HepG2 (cell line): ENCODE measurements at regions not wholly inside any gene's neighbourhood (a gene's known extent, or its start where the extent isn't known, plus 50 kb on each side); places are given as distances from the start of the nearest gene placed in this dataset.
A peak's percentile ranks its signal among the peaks of the same experiment; 100 is the strongest.

Experiments used
- ATAC-seq: fragments of 200-7000 bp; cut with Tn5 transposase; 3 replicates; pipeline ENCODE4 v1.9.1; 2020; ENCODE audit warnings: mild to moderate bottlenecking, moderate library complexity
- BruUV-seq: library from RNA; stranded (reverse); fragments of 400-500 nt; replicated peaks from 2 replicates; lab custom pipeline; 2021; lab: Mats Ljungman, UMichigan
- CTCF ChIA-PET: fragments of 300-600 bp; formaldehyde crosslinking; extraction: SDS; loops from one replicate; lab custom pipeline; 2021; ENCODE audit warnings: low total read pairs, inconsistent platforms, low intra/inter-chr PET ratio; lab: Yijun Ruan, JAX
- POLR2A ChIA-PET: fragments of 350-600 bp; sonication (Branson Sonifier 250); formaldehyde crosslinking; loops from one replicate; lab custom pipeline; 2020; ENCODE audit warnings: antibody characterized with exemption, inconsistent platforms; lab: Yijun Ruan, JAX
- DNase-seq: peaks from one replicate; pipeline ENCODE4 v3.0.0-alpha.2; 2015; ENCODE audit warnings: low spot score
- FAIRE-seq: peaks from 3 replicates; lab custom pipeline; 2011; peaks lifted over from hg19 to GRCh38; lab: Jason Lieb, UNC
- H2AFZ ChIP-seq: one replicate; pipeline ENCODE4 v1.6.1; 2011; ENCODE audit warnings: low read length, inconsistent platforms
- H3K27ac ChIP-seq: fragments of 300-600 bp; 3 replicates; pipeline ENCODE4 v1.8.0; 2011; ENCODE audit warnings: mixed run types, mild to moderate bottlenecking, mixed read lengths, low read length, inconsistent platforms; ENCODE audit not compliant: insufficient read depth; ENCODE audit errors: extremely low read length
- H3K27me3 ChIP-seq, 2 experiments: fragments of 200-600 bp in 1 of 2; 2 replicates in 1 of 2; 3 replicates in 1 of 2; pipeline versions ENCODE4 v1.6.0 to v1.8.0; 2011; ENCODE audit warnings: low read length in 2 of 2, mild to moderate bottlenecking in 2 of 2, moderate library complexity in 2 of 2, inconsistent platforms in 1 of 2; ENCODE audit not compliant: insufficient read depth in 2 of 2, control insufficient read depth in 1 of 2
- H3K36me3 ChIP-seq, 2 experiments: fragments of 200-600 bp in 1 of 2; replicated peaks in 1 of 2; 2 replicates in 1 of 2; 3 replicates in 1 of 2; pipeline versions ENCODE4 v1.5.1 to v1.8.0; 2011; ENCODE audit warnings: low read length in 2 of 2, inconsistent platforms in 1 of 2; ENCODE audit not compliant: insufficient read depth in 2 of 2, control insufficient read depth in 1 of 2
- H3K4me1 ChIP-seq: 2 replicates; pipeline ENCODE4 v1.5.1; 2012; ENCODE audit warnings: low read length, inconsistent platforms; ENCODE audit not compliant: insufficient read depth
- H3K4me2 ChIP-seq: 2 replicates; pipeline ENCODE4 v1.6.0; 2011; ENCODE audit warnings: low read depth, low read length, inconsistent platforms
- H3K4me3 ChIP-seq, 3 experiments: fragments of 200-600 bp in 1 of 3; sonication (generic), shearing (Covaris generic) in 1 of 3; replicated peaks in 1 of 3; 2 replicates each; pipeline ENCODE4 v1.5.1; 2011 to 2016; ENCODE audit warnings: low read length in 3 of 3, inconsistent platforms in 2 of 3, low read depth in 2 of 3, mild to moderate bottlenecking in 2 of 3, control low read depth in 1 of 3, mixed read lengths in 1 of 3; ENCODE audit not compliant: insufficient read depth in 1 of 3
- H3K79me2 ChIP-seq: one replicate; pipeline ENCODE4 v1.6.1; 2011; ENCODE audit warnings: low read length, inconsistent platforms; ENCODE audit not compliant: insufficient read depth
- H3K9ac ChIP-seq: 2 replicates; pipeline ENCODE4 v1.6.0; 2011; ENCODE audit warnings: mild to moderate bottlenecking, low read depth, low read length, inconsistent platforms; ENCODE audit not compliant: insufficient read depth
- H3K9me3 ChIP-seq: 2 replicates; pipeline ENCODE4 v1.5.1; 2012; ENCODE audit warnings: mild to moderate bottlenecking, low read length
- H4K20me1 ChIP-seq: 2 replicates; pipeline ENCODE4 v1.6.0; 2011; ENCODE audit warnings: inconsistent platforms, mild to moderate bottlenecking, low read length, moderate library complexity; ENCODE audit not compliant: insufficient read depth
- ARHGAP35 ChIP-seq: sonication (generic); formaldehyde crosslinking; IDR thresholded peaks from 2 replicates; pipeline ENCODE4 v1.9.0; 2022; ENCODE audit warnings: mild to moderate bottlenecking, inconsistent platforms, moderate library complexity, missing genetic modification reagents, borderline replicate concordance
- DMAP1 ChIP-seq: IDR thresholded peaks from 2 replicates; pipeline ENCODE4 v1.6.1; 2016
- GFI1 ChIP-seq: sonication (generic); formaldehyde crosslinking; IDR thresholded peaks from 2 replicates; pipeline ENCODE4 v1.5.0; 2020; ENCODE audit warnings: missing genetic modification reagents, mild to moderate bottlenecking, borderline replicate concordance
- KDM3A ChIP-seq: IDR thresholded peaks from 2 replicates; pipeline ENCODE4 v1.6.1; 2018; ENCODE audit warnings: low read depth, missing compliant biosample characterization
- NFE2L1 ChIP-seq: sonication (generic); formaldehyde crosslinking; IDR thresholded peaks from 2 replicates; pipeline ENCODE4 v1.4.0; 2020; ENCODE audit warnings: missing genetic modification reagents, mild to moderate bottlenecking, borderline replicate concordance
- RARG ChIP-seq: sonication (generic); formaldehyde crosslinking; IDR thresholded peaks from 2 replicates; pipeline ENCODE4 v1.4.0; 2020; ENCODE audit warnings: low read depth, mild to moderate bottlenecking, missing genetic modification reagents
- SMAD1 ChIP-seq: sonication (generic); formaldehyde crosslinking; IDR thresholded peaks from 2 replicates; pipeline ENCODE4 v1.4.0; 2020; ENCODE audit warnings: missing genetic modification reagents, low read depth, mild to moderate bottlenecking, borderline replicate concordance
- YY1 ChIP-seq: IDR thresholded peaks from 2 replicates; pipeline ENCODE4 v1.6.1; 2011; ENCODE audit warnings: low read length, low read depth, moderate library complexity, mild to moderate bottlenecking; ENCODE audit not compliant: insufficient read depth, insufficient replicate concordance
- ZFP36 ChIP-seq: fragments of 150-350 bp; IDR thresholded peaks from 2 replicates; pipeline ENCODE4 v1.6.1; 2018; ENCODE audit warnings: borderline replicate concordance, low read length, low read depth; ENCODE audit not compliant: partially characterized antibody
- ZNF446 ChIP-seq: sonication (generic); formaldehyde crosslinking; IDR thresholded peaks from 2 replicates; pipeline ENCODE4 v1.5.0; 2020; ENCODE audit warnings: mild to moderate bottlenecking, missing genetic modification reagents
- ZNF83 ChIP-seq: sonication (generic); formaldehyde crosslinking; IDR thresholded peaks from 2 replicates; pipeline ENCODE4 v1.4.0; 2020; ENCODE audit warnings: missing genetic modification reagents, mild to moderate bottlenecking, borderline replicate concordance
- WGBS: methylation state at CpG from one replicate; pipeline ENCODE4 v1.1.6; 2017; ENCODE audit warnings: low lambda C conversion rate; 5-methylcytosine and 5-hydroxymethylcytosine counted together
- in situ Hi-C: cut with HindIII; loops from 2 replicates; pipeline ENCODE4 v1.10.0; 2017; ENCODE audit warnings: low pct_unique_long_range_greater_than_20kb; ENCODE audit not compliant: extremely low pct_ligation_motif_present
- intact Hi-C: fragments of 100-400 bp; cut with micrococcal nuclease; formaldehyde crosslinking; loops from one replicate; pipeline ENCODE4 v1.10.0; 2022; ENCODE audit not compliant: unreplicated experiment
- TF ChIP-seq, protein P1 (sequence below): sonication (generic); formaldehyde crosslinking; IDR thresholded peaks from 2 replicates; pipeline ENCODE4 v1.5.0; 2020; ENCODE audit warnings: missing genetic modification reagents, mild to moderate bottlenecking, borderline replicate concordance
- TF ChIP-seq, protein P2 (sequence below): IDR thresholded peaks from 2 replicates; pipeline ENCODE4 v1.4.0; 2020; ENCODE audit warnings: mild to moderate bottlenecking, missing genetic modification reagents
- TF ChIP-seq, protein P3 (sequence below): sonication (generic); formaldehyde crosslinking; IDR thresholded peaks from 2 replicates; pipeline ENCODE4 v1.4.0; 2020; ENCODE audit warnings: mild to moderate bottlenecking, missing genetic modification reagents

DNA sequence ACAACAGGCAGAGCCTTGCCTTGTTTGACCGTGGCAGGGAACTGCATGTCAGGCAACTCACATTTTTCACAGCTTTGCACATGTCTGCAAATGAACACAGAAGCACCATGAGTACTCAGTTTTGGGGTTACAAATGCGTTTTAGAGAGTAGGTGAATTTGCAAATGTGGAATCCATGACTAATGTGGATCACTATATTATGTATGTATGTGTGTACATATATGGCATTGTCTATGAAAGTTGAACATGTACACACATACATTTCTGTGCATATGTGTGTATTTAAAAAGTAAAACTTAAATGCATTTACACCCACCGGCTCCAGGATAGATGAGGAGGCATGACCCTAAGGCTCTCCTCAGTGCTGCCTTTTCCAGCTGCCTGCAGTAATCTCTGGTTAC, 65.1 kb downstream of the SOWAHC start:
- no peaks in the 10 kb centered on the region for H3K36me3 ChIP-seq
- H2AFZ ChIP-seq = no peak overlapping the region
- ChIA-PET CTCF (no interaction called here), POLR2A (interaction anchor here (0.9 to 8.9 kb wide), 6 partner anchors 11 to 67 kb away, joined by 3 to 125 read pairs (median 11); partner anchors contain the start of genes SEPTIN10 and SOWAHC)
- H3K9ac ChIP-seq = peak overlapping the region; percentile 50; the same call in 1 of the 2 replicates
- no peak for ATAC-seq
- FAIRE-seq = no peak
- BruUV-seq = no TSS peak
- no peaks in the 10 kb centered on the region for H3K9me3 ChIP-seq
- H4K20me1 ChIP-seq = no peaks in the 10 kb centered on the region
- no peaks in the 10 kb centered on the region for H3K79me2 ChIP-seq
- H3K4me1 ChIP-seq = peaks cover 85% of the 10 kb centered on the region
- intact Hi-C loops (no loop called here), in situ Hi-C loops (no loop called here)
- peak overlapping the region; percentile 70 for H3K27ac ChIP-seq
- 0 out of 6 replicates have a peak overlapping the region, but pooled peaks of 1 of the 3 experiments have one; percentile 9 for H3K4me3 ChIP-seq
- H3K4me2 ChIP-seq = peak overlapping the region; percentile 25
- DNase-seq = no peak
- no peaks in the 10 kb centered on the region for H3K27me3 ChIP-seq
- WGBS = 88% methylated on average over 3 of the region's 3 CpGs
- TF ChIP-seq ZNF446 (no peak), NFE2L1 (CRISPR knock-in tag) (no peak), ZFP36 (no peak), KDM3A (CRISPR knock-in tag) (no peak), GFI1 (0 out of 2 replicates have a peak, but pooled peaks have one; percentile 8)
- TF ChIP-seq, protein P1, sequence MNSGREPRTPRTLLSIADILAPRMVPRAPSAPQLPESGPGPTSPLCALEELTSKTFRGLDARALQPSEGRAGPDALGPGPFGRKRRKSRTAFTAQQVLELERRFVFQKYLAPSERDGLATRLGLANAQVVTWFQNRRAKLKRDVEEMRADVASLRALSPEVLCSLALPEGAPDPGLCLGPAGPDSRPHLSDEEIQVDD = no peak

DNA sequence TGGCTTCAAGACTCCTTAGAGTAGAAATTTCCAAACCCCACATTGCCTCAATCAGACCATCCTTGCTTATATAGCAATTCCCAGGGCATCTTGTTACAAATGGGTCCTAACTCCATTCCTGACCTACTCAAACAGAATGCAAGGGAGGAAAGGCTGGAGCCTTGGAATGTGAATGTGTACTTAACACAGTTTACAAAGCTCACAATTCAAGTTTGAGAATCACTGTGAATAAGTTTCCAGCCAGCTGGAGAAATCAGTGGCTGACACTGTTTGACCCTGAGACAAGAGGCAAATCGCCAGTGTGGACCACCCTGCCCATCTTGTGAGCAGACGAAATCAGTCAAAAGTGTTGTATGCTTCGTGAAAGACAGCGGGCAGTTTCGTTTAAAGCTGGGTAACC, 65.5 kb downstream of the SOWAHC start:
- ChIA-PET CTCF (no interaction called here), POLR2A (interaction anchor here (1.2 to 8.9 kb wide), 4 partner anchors 11 to 65 kb away, joined by 3 to 125 read pairs (median 22); partner anchors contain the start of genes SEPTIN10 and SOWAHC)
- no TSS peak for BruUV-seq
- Histone ChIP-seq H2AFZ (no peak overlapping the region), H3K9ac (no peak overlapping the region), H3K4me2 (peak overlapping the region; percentile 25), H3K79me2 (no peaks in the 10 kb centered on the region), H3K36me3 (no peaks in the 10 kb centered on the region), H3K4me3 (no peak overlapping the region), H3K9me3 (no peaks in the 10 kb centered on the region), H4K20me1 (no peaks in the 10 kb centered on the region), H3K27ac (peak overlapping the region; percentile 70), H3K27me3 (no peaks in the 10 kb centered on the region), H3K4me1 (peaks cover 81% of the 10 kb centered on the region)
- ATAC-seq (no peak), FAIRE-seq (no peak), DNase-seq (no peak)
- intact Hi-C loops = no loop called here
- 88% methylated on average over 5 of the region's 5 CpGs for WGBS
- in situ Hi-C loops = no loop called here
- TF ChIP-seq ARHGAP35 (CRISPR knock-in tag) = no peak
- no peak for TF ChIP-seq DMAP1 (CRISPR knock-in tag)
- TF ChIP-seq RARG = no peak
- no peak for TF ChIP-seq YY1
- TF ChIP-seq NFE2L1 (CRISPR knock-in tag) = no peak
- TF ChIP-seq, protein P2, sequence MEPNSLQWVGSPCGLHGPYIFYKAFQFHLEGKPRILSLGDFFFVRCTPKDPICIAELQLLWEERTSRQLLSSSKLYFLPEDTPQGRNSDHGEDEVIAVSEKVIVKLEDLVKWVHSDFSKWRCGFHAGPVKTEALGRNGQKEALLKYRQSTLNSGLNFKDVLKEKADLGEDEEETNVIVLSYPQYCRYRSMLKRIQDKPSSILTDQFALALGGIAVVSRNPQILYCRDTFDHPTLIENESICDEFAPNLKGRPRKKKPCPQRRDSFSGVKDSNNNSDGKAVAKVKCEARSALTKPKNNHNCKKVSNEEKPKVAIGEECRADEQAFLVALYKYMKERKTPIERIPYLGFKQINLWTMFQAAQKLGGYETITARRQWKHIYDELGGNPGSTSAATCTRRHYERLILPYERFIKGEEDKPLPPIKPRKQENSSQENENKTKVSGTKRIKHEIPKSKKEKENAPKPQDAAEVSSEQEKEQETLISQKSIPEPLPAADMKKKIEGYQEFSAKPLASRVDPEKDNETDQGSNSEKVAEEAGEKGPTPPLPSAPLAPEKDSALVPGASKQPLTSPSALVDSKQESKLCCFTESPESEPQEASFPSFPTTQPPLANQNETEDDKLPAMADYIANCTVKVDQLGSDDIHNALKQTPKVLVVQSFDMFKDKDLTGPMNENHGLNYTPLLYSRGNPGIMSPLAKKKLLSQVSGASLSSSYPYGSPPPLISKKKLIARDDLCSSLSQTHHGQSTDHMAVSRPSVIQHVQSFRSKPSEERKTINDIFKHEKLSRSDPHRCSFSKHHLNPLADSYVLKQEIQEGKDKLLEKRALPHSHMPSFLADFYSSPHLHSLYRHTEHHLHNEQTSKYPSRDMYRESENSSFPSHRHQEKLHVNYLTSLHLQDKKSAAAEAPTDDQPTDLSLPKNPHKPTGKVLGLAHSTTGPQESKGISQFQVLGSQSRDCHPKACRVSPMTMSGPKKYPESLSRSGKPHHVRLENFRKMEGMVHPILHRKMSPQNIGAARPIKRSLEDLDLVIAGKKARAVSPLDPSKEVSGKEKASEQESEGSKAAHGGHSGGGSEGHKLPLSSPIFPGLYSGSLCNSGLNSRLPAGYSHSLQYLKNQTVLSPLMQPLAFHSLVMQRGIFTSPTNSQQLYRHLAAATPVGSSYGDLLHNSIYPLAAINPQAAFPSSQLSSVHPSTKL = peak; percentile 33; the same call in 1 of the 2 replicates
- no peak for TF ChIP-seq SMAD1
- TF ChIP-seq, protein P3, sequence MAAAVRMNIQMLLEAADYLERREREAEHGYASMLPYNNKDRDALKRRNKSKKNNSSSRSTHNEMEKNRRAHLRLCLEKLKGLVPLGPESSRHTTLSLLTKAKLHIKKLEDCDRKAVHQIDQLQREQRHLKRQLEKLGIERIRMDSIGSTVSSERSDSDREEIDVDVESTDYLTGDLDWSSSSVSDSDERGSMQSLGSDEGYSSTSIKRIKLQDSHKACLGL (CRISPR knock-in tag) = no peak
- no peak for TF ChIP-seq ZNF83 (CRISPR knock-in tag)
